Immature natural killer cell (primary cell): ENCODE measurements at regions not wholly inside any gene's neighbourhood (a gene's known extent, or its start where the extent isn't known, plus 50 kb on each side); places are given as distances from the start of the nearest gene placed in this dataset.

Experiments used
- DNase-seq, 3 donors: peaks; one replicate each; pipeline ENCODE4 v3.0.0; 2022; ENCODE audit warnings: mixed read lengths in 1 of 3
- H3K27ac Mint-ChIP-seq, 6 donors: one replicate each; pipeline ENCODE4 v1.8.0; 2020; ENCODE audit warnings: mixed read lengths in 6 of 6, mild to moderate bottlenecking in 5 of 6, inconsistent platforms in 4 of 6, moderate library complexity in 3 of 6
- H3K27me3 Mint-ChIP-seq, 3 donors: one replicate each; pipeline ENCODE4 v1.8.0; 2020 to 2021; ENCODE audit warnings: low read depth in 3 of 3, mild to moderate bottlenecking in 3 of 3, mixed read lengths in 3 of 3, moderate library complexity in 3 of 3, inconsistent platforms in 1 of 3
- H3K36me3 Mint-ChIP-seq, 3 donors: one replicate each; pipeline ENCODE4 v1.8.0; 2020; ENCODE audit warnings: mixed read lengths in 3 of 3, inconsistent platforms in 2 of 3, mild to moderate bottlenecking in 2 of 3
- H3K4me1 Mint-ChIP-seq, 2 donors: one replicate each; pipeline ENCODE4 v1.8.0; 2020; ENCODE audit warnings: inconsistent platforms in 2 of 2, mild to moderate bottlenecking in 2 of 2, mixed read lengths in 2 of 2, moderate library complexity in 1 of 2
- H3K4me3 Mint-ChIP-seq, 5 donors: one replicate each; pipeline ENCODE4 v1.8.0; 2020; ENCODE audit warnings: mild to moderate bottlenecking in 5 of 5, mixed read lengths in 5 of 5, inconsistent platforms in 3 of 5, moderate library complexity in 3 of 5
- H3K9me3 Mint-ChIP-seq, 6 donors: one replicate each; pipeline ENCODE4 v1.8.0; 2020; ENCODE audit warnings: mild to moderate bottlenecking in 6 of 6, mixed read lengths in 6 of 6, inconsistent platforms in 4 of 6, moderate library complexity in 3 of 6

DNA sequence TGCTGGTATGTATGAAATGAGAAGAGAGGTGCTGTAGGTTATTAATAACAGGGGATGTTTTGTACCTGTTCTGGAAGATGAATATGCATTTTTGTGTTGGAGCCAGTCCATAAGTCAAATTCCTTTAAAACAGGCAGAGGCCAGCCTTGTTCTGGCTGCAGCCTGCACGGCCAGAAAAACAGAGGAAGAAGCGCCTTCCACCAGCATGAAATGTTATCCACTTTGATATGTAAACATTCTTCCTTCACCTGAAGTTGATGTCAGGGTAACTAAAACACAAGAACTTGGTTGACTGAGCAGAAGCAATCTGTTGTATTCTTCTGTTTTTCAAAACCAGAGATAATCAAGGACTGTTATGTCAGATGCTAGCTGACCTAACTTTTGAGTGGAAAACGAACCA is 237.9 kb upstream of the PLEKHG7 start:
- H3K27me3 Mint-ChIP-seq: peaks cover 0 to 5% (median 4%) of the 10 kb centered on the region in 3 donors
- peaks cover 0 to 2% (median 0%) of the 10 kb centered on the region in 6 donors for H3K9me3 Mint-ChIP-seq
- H3K4me3 Mint-ChIP-seq: no peak overlapping the region
- DNase-seq: no peak
- H3K27ac Mint-ChIP-seq: peak overlapping the region in 1 of 6 donors; percentile 67
- peaks cover 0 to 4% (median 3%) of the 10 kb centered on the region in 3 donors for H3K36me3 Mint-ChIP-seq
- peaks cover 47 to 74% of the 10 kb centered on the region in 2 donors for H3K4me1 Mint-ChIP-seq

- Mint-ChIP-seq H3K27me3 (peaks cover 0 to 5% (median 4%) of the 10 kb centered on the region in 3 donors), H3K9me3 (no peaks in the 10 kb centered on the region), H3K4me3 (peak overlapping the region in 1 of 5 donors; percentile 75), H3K27ac (peak overlapping the region; percentile 30 to 92 (median 82)), H3K4me1 (peaks cover 50 to 78% of the 10 kb centered on the region in 2 donors), H3K36me3 (peaks cover 0 to 4% (median 0%) of the 10 kb centered on the region in 3 donors)
- DNase-seq: no peak
These were observed 239.6 kb upstream of the PLEKHG7 start for GRCh38 chr12:92463171-92463570.

DNA sequence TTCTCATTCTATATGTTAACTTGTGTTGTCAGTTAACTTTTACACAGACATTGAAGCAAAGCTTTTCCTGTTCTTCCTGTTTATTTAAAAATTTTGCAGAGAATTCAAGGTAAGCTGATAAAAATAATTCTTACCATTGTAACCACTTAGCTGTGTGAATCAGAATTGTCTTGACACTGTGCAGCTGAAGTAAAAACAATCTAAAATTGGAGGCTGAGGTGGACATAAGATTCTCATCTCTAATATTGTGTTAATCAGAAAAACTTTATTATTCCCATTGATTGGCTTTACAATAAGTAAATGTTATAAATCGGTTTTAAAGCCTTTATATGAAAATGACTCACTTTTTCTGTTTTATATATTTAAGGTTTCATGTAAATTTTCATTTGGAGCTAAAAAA is 240.3 kb upstream of the PLEKHG7 start:
- H3K27ac Mint-ChIP-seq: peak overlapping the region; percentile 73 to 92 (median 92)
- DNase-seq: peak in 1 of 3 donors; percentile 9
- no peaks in the 10 kb centered on the region for H3K9me3 Mint-ChIP-seq
- peaks cover 0 to 4% (median 0%) of the 10 kb centered on the region in 3 donors for H3K36me3 Mint-ChIP-seq
- peaks cover 55 to 78% of the 10 kb centered on the region in 2 donors for H3K4me1 Mint-ChIP-seq
- peaks cover 0 to 5% (median 4%) of the 10 kb centered on the region in 3 donors for H3K27me3 Mint-ChIP-seq
- peak overlapping the region; percentile 55 to 75 (median 70) for H3K4me3 Mint-ChIP-seq

- H3K36me3 Mint-ChIP-seq: peaks cover 0 to 4% (median 0%) of the 10 kb centered on the region in 3 donors
- DNase-seq: peak; percentile 44 to 57 (median 53)
- H3K9me3 Mint-ChIP-seq: no peaks in the 10 kb centered on the region
- peaks cover 0 to 5% (median 4%) of the 10 kb centered on the region in 3 donors for H3K27me3 Mint-ChIP-seq
- peaks cover 60 to 80% of the 10 kb centered on the region in 2 donors for H3K4me1 Mint-ChIP-seq
- H3K4me3 Mint-ChIP-seq: peak overlapping the region; percentile 55 to 75 (median 68)
- H3K27ac Mint-ChIP-seq: peak overlapping the region; percentile 73 to 92 (median 92)
These were observed 240.7 kb upstream of the PLEKHG7 start for GRCh38 chr12:92462049-92462448.

- H3K4me1 Mint-ChIP-seq: peaks cover 61 to 76% of the 10 kb centered on the region in 2 donors
- H3K4me3 Mint-ChIP-seq: peak overlapping the region in 2 of 5 donors; percentile 34
- H3K27ac Mint-ChIP-seq: peak overlapping the region in 5 of 6 donors; percentile 3 to 87 (median 76)
These were observed 242.9 kb upstream of the PLEKHG7 start for GRCh38 chr12:92459850-92460249.

GRCh38 chr12:92458996-92459395 is 243.8 kb upstream of the PLEKHG7 start:
- Mint-ChIP-seq H3K4me1 (peaks cover 59 to 69% of the 10 kb centered on the region in 2 donors), H3K27ac (peak overlapping the region in 1 of 6 donors; percentile 74)

More at GRCh38 chr12:92459850-92460249, 242.9 kb upstream of the PLEKHG7 start:
- no peak for DNase-seq
- Mint-ChIP-seq H3K27me3 (peaks cover 3 to 6% (median 6%) of the 10 kb centered on the region in 3 donors), H3K36me3 (peaks cover 0 to 4% (median 0%) of the 10 kb centered on the region in 3 donors), H3K9me3 (no peaks in the 10 kb centered on the region)

GRCh38 chr12:92457458-92458180 is 245.2 kb upstream of the PLEKHG7 start:
- peak overlapping the region in 1 of 6 donors; percentile 28 for H3K27ac Mint-ChIP-seq
- peaks cover 0 to 4% (median 0%) of the 10 kb centered on the region in 3 donors for H3K36me3 Mint-ChIP-seq
- H3K27me3 Mint-ChIP-seq: peaks cover 1 to 3% (median 3%) of the 10 kb centered on the region in 3 donors
- DNase-seq: no peak
- peaks cover 45 to 56% of the 10 kb centered on the region in 2 donors for H3K4me1 Mint-ChIP-seq
- peak overlapping the region in 1 of 5 donors; percentile 8 for H3K4me3 Mint-ChIP-seq
- H3K9me3 Mint-ChIP-seq: no peaks in the 10 kb centered on the region

More at GRCh38 chr12:92458996-92459395, 243.8 kb upstream of the PLEKHG7 start:
- DNase-seq: no peak
- H3K27me3 Mint-ChIP-seq: peaks cover 3 to 6% (median 4%) of the 10 kb centered on the region in 3 donors
- H3K36me3 Mint-ChIP-seq: peaks cover 0 to 4% (median 0%) of the 10 kb centered on the region in 3 donors
- no peaks in the 10 kb centered on the region for H3K9me3 Mint-ChIP-seq
- no peak overlapping the region for H3K4me3 Mint-ChIP-seq

GRCh38 chr12:92452763-92453162 is 250.0 kb upstream of the PLEKHG7 start:
- Mint-ChIP-seq H3K27me3 (peaks cover 3% of the 10 kb centered on the region in 3 donors), H3K36me3 (peaks cover 0 to 13% (median 7%) of the 10 kb centered on the region in 3 donors), H3K4me3 (no peak overlapping the region), H3K9me3 (peaks cover 0 to 4% (median 0%) of the 10 kb centered on the region in 6 donors), H3K27ac (no peak overlapping the region), H3K4me1 (peaks cover 8 to 14% of the 10 kb centered on the region in 2 donors)
- no peak for DNase-seq

GRCh38 chr12:92446083-92446460 is 256.7 kb upstream of the PLEKHG7 start:
- Mint-ChIP-seq H3K27ac (peak overlapping the region in 1 of 6 donors; percentile 25), H3K27me3 (peaks cover 0 to 3% (median 2%) of the 10 kb centered on the region in 3 donors), H3K36me3 (peaks cover 0 to 10% (median 3%) of the 10 kb centered on the region in 3 donors), H3K9me3 (peaks cover 0 to 2% (median 0%) of the 10 kb centered on the region in 6 donors), H3K4me1 (peaks cover 4 to 17% of the 10 kb centered on the region in 2 donors), H3K4me3 (no peak overlapping the region)
- no peak for DNase-seq

- peak overlapping the region in 2 of 6 donors; percentile 6 to 25 for H3K27ac Mint-ChIP-seq
- DNase-seq: peak in 1 of 3 donors; percentile 17
- peaks cover 4 to 17% of the 10 kb centered on the region in 2 donors for H3K4me1 Mint-ChIP-seq
- peaks cover 0 to 2% (median 0%) of the 10 kb centered on the region in 6 donors for H3K9me3 Mint-ChIP-seq
- H3K4me3 Mint-ChIP-seq: no peak overlapping the region
- H3K27me3 Mint-ChIP-seq: peaks cover 0 to 3% (median 2%) of the 10 kb centered on the region in 3 donors
- peaks cover 0 to 8% (median 0%) of the 10 kb centered on the region in 3 donors for H3K36me3 Mint-ChIP-seq
These were observed 257.3 kb upstream of the PLEKHG7 start for GRCh38 chr12:92445253-92446082.

DNA sequence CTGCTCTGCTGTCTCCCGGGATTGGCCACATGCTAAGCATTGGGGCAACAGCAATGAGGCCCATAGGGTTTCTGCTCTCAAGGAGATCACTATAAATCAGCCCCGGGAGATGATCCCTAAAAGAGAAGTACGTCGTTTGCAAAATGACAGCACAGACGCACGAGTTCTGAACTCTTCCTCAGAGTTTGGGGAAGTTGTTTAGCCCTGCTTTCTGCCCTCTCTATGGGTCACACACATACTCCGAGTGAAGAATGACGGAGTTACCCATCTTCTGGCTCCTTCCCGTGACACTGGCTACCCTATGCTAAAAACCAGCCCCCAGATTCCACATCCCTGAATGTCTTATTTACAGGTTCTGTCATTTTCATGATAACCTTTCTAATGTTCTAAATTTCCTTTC is 258.0 kb upstream of the PLEKHG7 start:
- Mint-ChIP-seq H3K36me3 (peaks cover 0 to 6% (median 0%) of the 10 kb centered on the region in 3 donors), H3K4me1 (peaks cover 4 to 17% of the 10 kb centered on the region in 2 donors), H3K27me3 (peaks cover 0 to 3% (median 2%) of the 10 kb centered on the region in 3 donors), H3K9me3 (peaks cover 0 to 2% (median 0%) of the 10 kb centered on the region in 6 donors), H3K27ac (no peak overlapping the region), H3K4me3 (no peak overlapping the region)
- no peak for DNase-seq

DNA sequence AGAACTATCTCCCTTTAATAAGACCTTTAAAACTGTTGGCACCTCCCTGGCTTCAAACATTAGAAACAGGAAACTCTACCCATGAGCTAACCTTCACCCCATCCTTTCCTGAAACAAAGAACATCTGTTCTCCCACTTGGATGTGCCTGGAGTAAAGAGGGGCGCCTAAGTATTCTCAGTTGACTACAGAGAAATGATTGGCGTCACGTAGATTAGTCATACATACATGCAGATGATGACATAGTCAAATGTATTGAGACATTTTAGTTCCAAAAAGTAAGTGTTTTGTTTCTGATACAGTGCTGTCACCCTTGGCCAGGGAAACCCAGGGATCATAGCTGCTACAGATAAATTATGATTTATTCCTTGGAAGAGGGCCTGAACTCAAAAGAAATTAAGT is 260.0 kb upstream of the PLEKHG7 start:
- no peak for DNase-seq
- Mint-ChIP-seq H3K4me3 (no peak overlapping the region), H3K27me3 (peaks cover 1 to 3% (median 2%) of the 10 kb centered on the region in 3 donors), H3K36me3 (peaks cover 0 to 3% (median 0%) of the 10 kb centered on the region in 3 donors), H3K27ac (no peak overlapping the region), H3K4me1 (peaks cover 4 to 19% of the 10 kb centered on the region in 2 donors), H3K9me3 (peaks cover 0 to 2% (median 0%) of the 10 kb centered on the region in 6 donors)

DNA sequence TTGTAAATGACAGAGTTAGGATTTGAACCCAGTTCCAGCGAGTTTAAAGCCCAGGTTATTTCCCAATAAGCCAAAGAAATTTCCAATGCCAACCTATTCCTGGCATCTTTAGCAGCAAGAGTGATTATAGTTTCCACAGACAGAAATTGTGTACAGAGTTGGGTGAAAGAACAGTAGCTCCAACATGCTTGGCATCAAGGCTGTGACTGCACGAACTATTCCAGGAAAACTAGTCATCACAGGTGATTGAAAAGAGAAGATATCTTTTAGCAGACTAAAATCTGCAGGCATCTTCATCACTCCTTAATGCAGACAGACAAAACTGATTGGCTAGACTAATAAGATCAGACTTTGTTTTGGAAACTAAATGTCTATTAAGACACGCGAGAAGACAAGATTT is 262.7 kb upstream of the PLEKHG7 start:
- no peak for DNase-seq
- no peaks in the 10 kb centered on the region for H3K9me3 Mint-ChIP-seq
- peaks cover 0 to 4% (median 4%) of the 10 kb centered on the region in 3 donors for H3K27me3 Mint-ChIP-seq
- H3K36me3 Mint-ChIP-seq: peaks cover 0 to 9% (median 0%) of the 10 kb centered on the region in 3 donors
- H3K27ac Mint-ChIP-seq: no peak overlapping the region
- H3K4me1 Mint-ChIP-seq: peaks cover 7 to 17% of the 10 kb centered on the region in 2 donors
- H3K4me3 Mint-ChIP-seq: no peak overlapping the region
